Gastrocnemius medialis (tissue), 4 donors: ENCODE measurements at regions not wholly inside any gene's neighbourhood (a gene's known extent, or its start where the extent isn't known, plus 50 kb on each side); places are given as distances from the start of the nearest gene placed in this dataset.

Experiments
- CTCF ChIP-seq, 5 experiments: fragments of 450-650 bp in 3 of 5; fragments of 200-600 bp in 2 of 5; sonication (generic) in 2 of 5; IDR thresholded peaks in 4 of 5; conservative IDR thresholded peaks in 1 of 5; 1 replicate in 4 of 5; 2 replicates in 1 of 5; pipeline ENCODE4 v1.5.1; 2016 to 2019; ENCODE audit warnings: antibody characterized with exemption in 5 of 5, mild to moderate bottlenecking in 3 of 5, moderate library complexity in 3 of 5
- POLR2A ChIP-seq, 2 donors: fragments of 450-650 bp; IDR thresholded peaks; one replicate each; pipeline ENCODE4 v1.6.1; 2017; ENCODE audit warnings: antibody characterized with exemption in 2 of 2, mild to moderate bottlenecking in 2 of 2, moderate library complexity in 2 of 2

GRCh38 chr5:6289239-6289638, 89.1 kb downstream of the MED10 start:
- TF ChIP-seq CTCF (IDR thresholded peaks at IDR 0.05 in 4 of 5, conservative IDR thresholded peaks at IDR 0.05 in 1 of 5) (no peak), POLR2A (IDR thresholded peaks at IDR 0.05) (no peak)
